PC-3 (cell line): ENCODE measurements at regions not wholly inside any gene's neighbourhood (a gene's known extent, or its start where the extent isn't known, plus 50 kb on each side); places are given as distances from the start of the nearest gene placed in this dataset.

Experiments
- ATAC-seq: fragments of 200-7000 bp; cut with Tn5 transposase; 2 replicates; pipeline ENCODE4 v1.9.1; 2020; ENCODE audit warnings: mild to moderate bottlenecking, moderate library complexity
- BruUV-seq: library from RNA; stranded (reverse); fragments of 400-500 nt; replicated peaks from 2 replicates; lab custom pipeline; 2021; lab: Mats Ljungman, UMichigan
- CTCF ChIA-PET: fragments of 300-600 bp; sonication (Branson Sonifier 250); formaldehyde crosslinking; loops from one replicate; lab custom pipeline; 2022; ENCODE audit warnings: antibody characterized with exemption; lab: Charles Lee
- POLR2A ChIA-PET: fragments of 300-600 bp; sonication (Branson Sonifier 250); formaldehyde crosslinking; loops from one replicate; lab custom pipeline; 2022; ENCODE audit warnings: antibody characterized with exemption; ENCODE audit not compliant: unreplicated experiment; lab: Charles Lee
- DNase-seq: peaks from one replicate; pipeline ENCODE4 v3.0.0-alpha.2; 2015
- H2AFZ ChIP-seq: fragments of 300-600 bp; sonication (generic); 2 replicates; pipeline ENCODE4 v1.6.0; 2016; ENCODE audit warnings: antibody characterized with exemption, low read length
- H3F3A ChIP-seq: fragments of 300-600 bp; sonication (generic); one replicate; pipeline ENCODE4 v1.6.0; 2017; ENCODE audit warnings: antibody characterized with exemption, low read length, control low read depth, mild to moderate bottlenecking; ENCODE audit not compliant: unreplicated experiment
- H3K27ac ChIP-seq: fragments of 300-600 bp; sonication (generic); 2 replicates; pipeline ENCODE4 v1.5.1; 2016; ENCODE audit warnings: mild to moderate bottlenecking, low read length
- H3K27me3 ChIP-seq: fragments of 300-600 bp; sonication (generic); 2 replicates; pipeline ENCODE4 v1.6.1; 2016; ENCODE audit warnings: low read length, mixed read lengths
- H3K36me3 ChIP-seq: fragments of 300-600 bp; sonication (generic); 2 replicates; pipeline ENCODE4 v1.6.1; 2016; ENCODE audit warnings: low read depth, mixed run types, low read length, mixed read lengths
- H3K4me1 ChIP-seq: fragments of 300-600 bp; sonication (generic); 2 replicates; pipeline ENCODE4 v1.5.1; 2016; ENCODE audit warnings: low read length; ENCODE audit not compliant: insufficient read depth
- H3K4me2 ChIP-seq: fragments of 300-600 bp; sonication (generic); 2 replicates; pipeline ENCODE4 v1.6.0; 2016; ENCODE audit warnings: low read length
- H3K4me3 ChIP-seq: fragments of 300-600 bp; sonication (generic); 2 replicates; pipeline ENCODE4 v1.5.1; 2016; ENCODE audit warnings: mild to moderate bottlenecking, low read length, mixed read lengths
- H3K79me2 ChIP-seq: fragments of 300-600 bp; sonication (generic); 2 replicates; pipeline ENCODE4 v1.6.1; 2017; ENCODE audit warnings: low read length, mixed read lengths
- H3K9ac ChIP-seq: fragments of 300-600 bp; sonication (generic); 2 replicates; pipeline ENCODE4 v1.6.0; 2016; ENCODE audit warnings: mild to moderate bottlenecking, low read length
- H3K9me2 ChIP-seq: fragments of 300-600 bp; sonication (generic); replicated peaks from 2 replicates; pipeline ENCODE4 v1.6.1; 2016; ENCODE audit warnings: mixed run types, low read length, mixed read lengths
- H3K9me3 ChIP-seq: fragments of 300-600 bp; sonication (generic); 2 replicates; pipeline ENCODE4 v1.6.1; 2016; ENCODE audit warnings: low read length, mixed read lengths
- H4K20me1 ChIP-seq: fragments of 300-600 bp; sonication (generic); 2 replicates; pipeline ENCODE4 v1.6.1; 2016; ENCODE audit warnings: low read length, mixed read lengths
- EZH2 ChIP-seq: fragments of 300-600 bp; sonication (generic); IDR thresholded peaks from one replicate; pipeline ENCODE4 v1.6.1; 2017; ENCODE audit warnings: antibody characterized with exemption, mild to moderate bottlenecking, low read length; ENCODE audit not compliant: unreplicated experiment
- EZH2phosphoT487 ChIP-seq: fragments of 300-600 bp; sonication (generic); IDR thresholded peaks from 2 replicates; pipeline ENCODE4 v1.6.1; 2018; ENCODE audit warnings: mild to moderate bottlenecking, antibody characterized with exemption, low read length, borderline replicate concordance
- intact Hi-C: fragments of 100-400 bp; cut with micrococcal nuclease; formaldehyde crosslinking; loops from 2 replicates; pipeline ENCODE4 v1.9.0; 2023
- TF ChIP-seq, protein P1 (sequence below): fragments of 300-600 bp; sonication (generic); conservative IDR thresholded peaks from 2 replicates; pipeline ENCODE4 v1.5.1; 2017; ENCODE audit warnings: antibody characterized with exemption, low read depth, mild to moderate bottlenecking, low read length

DNA sequence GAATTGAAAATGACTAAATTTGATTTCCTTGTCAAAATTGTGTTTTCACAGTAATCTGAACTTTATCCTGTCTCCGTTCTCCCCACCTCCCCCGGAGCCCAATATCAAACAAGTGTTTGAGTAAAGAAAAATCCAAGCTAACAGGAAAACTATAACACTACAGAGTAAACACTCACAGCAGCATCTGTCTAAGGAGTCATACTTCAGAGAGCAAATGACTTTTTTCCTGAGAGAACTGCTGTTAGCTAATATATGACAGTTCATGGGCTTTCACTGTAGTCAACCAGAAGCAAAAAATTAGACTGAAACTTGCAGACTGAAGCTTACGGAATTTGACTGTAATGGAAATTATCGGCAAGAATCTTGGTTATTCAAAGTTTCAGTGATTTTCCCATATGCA lies 321.7 kb downstream of the ANKRD50 start:
- peaks cover 6% of the 10 kb centered on the region; the same call in 1 of the 2 replicates for H3K4me1 ChIP-seq
- H3K27ac ChIP-seq = no peak overlapping the region
- no TSS peak for BruUV-seq
- H2AFZ ChIP-seq = no peak overlapping the region
- H3K4me3 ChIP-seq = no peak overlapping the region
- H3F3A ChIP-seq = no peaks in the 10 kb centered on the region
- no peak overlapping the region for H3K9ac ChIP-seq
- ChIA-PET POLR2A (no interaction called here), CTCF (no interaction called here)
- H3K9me3 ChIP-seq = no peaks in the 10 kb centered on the region
- H3K9me2 ChIP-seq = no peaks in the 10 kb centered on the region
- intact Hi-C loops = no loop called here
- no peak overlapping the region for H3K4me2 ChIP-seq
- ATAC-seq (no peak), DNase-seq (no peak)
- H4K20me1 ChIP-seq = no peaks in the 10 kb centered on the region
- H3K27me3 ChIP-seq = no peaks in the 10 kb centered on the region
- no peaks in the 10 kb centered on the region for H3K79me2 ChIP-seq
- no peaks in the 10 kb centered on the region for H3K36me3 ChIP-seq
- TF ChIP-seq EZH2phosphoT487 (no peak), EZH2 (no peak)
- TF ChIP-seq, protein P1, sequence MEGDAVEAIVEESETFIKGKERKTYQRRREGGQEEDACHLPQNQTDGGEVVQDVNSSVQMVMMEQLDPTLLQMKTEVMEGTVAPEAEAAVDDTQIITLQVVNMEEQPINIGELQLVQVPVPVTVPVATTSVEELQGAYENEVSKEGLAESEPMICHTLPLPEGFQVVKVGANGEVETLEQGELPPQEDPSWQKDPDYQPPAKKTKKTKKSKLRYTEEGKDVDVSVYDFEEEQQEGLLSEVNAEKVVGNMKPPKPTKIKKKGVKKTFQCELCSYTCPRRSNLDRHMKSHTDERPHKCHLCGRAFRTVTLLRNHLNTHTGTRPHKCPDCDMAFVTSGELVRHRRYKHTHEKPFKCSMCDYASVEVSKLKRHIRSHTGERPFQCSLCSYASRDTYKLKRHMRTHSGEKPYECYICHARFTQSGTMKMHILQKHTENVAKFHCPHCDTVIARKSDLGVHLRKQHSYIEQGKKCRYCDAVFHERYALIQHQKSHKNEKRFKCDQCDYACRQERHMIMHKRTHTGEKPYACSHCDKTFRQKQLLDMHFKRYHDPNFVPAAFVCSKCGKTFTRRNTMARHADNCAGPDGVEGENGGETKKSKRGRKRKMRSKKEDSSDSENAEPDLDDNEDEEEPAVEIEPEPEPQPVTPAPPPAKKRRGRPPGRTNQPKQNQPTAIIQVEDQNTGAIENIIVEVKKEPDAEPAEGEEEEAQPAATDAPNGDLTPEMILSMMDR = no peak

DNA sequence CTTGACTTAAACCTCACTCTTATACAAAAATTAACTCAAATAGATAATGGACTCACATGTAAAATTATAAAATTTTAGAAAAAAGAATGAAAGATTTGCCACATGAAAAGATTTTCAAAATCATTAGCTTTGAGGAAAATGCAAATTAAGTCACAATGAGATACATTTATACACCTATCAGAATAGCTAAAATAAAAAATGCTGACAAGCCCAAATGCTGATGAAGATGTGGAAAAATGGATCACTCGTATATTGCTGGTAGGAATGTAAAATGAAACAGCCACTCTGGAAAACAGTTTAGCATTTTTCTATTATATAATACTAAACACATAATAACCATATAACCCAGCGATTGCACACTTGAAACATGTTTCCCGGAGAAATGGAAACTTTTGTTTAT lies 316.2 kb downstream of the ANKRD50 start:
- H3K4me3 ChIP-seq = no peak overlapping the region
- H3K36me3 ChIP-seq = no peaks in the 10 kb centered on the region
- no peak overlapping the region for H3K9ac ChIP-seq
- BruUV-seq = no TSS peak
- ChIA-PET CTCF (no interaction called here), POLR2A (no interaction called here)
- no peaks in the 10 kb centered on the region for H3K9me2 ChIP-seq
- H3K79me2 ChIP-seq = no peaks in the 10 kb centered on the region
- ATAC-seq (no peak), DNase-seq (no peak)
- no peak overlapping the region for H2AFZ ChIP-seq
- H3K9me3 ChIP-seq = no peaks in the 10 kb centered on the region
- intact Hi-C loops = no loop called here
- H3K4me1 ChIP-seq = no peaks in the 10 kb centered on the region
- H3K27ac ChIP-seq = no peak overlapping the region
- H3F3A ChIP-seq = no peaks in the 10 kb centered on the region
- no peaks in the 10 kb centered on the region for H4K20me1 ChIP-seq
- no peak overlapping the region for H3K4me2 ChIP-seq
- TF ChIP-seq, protein P1 = no peak
- no peak for TF ChIP-seq EZH2
- no peaks in the 10 kb centered on the region for H3K27me3 ChIP-seq

DNA sequence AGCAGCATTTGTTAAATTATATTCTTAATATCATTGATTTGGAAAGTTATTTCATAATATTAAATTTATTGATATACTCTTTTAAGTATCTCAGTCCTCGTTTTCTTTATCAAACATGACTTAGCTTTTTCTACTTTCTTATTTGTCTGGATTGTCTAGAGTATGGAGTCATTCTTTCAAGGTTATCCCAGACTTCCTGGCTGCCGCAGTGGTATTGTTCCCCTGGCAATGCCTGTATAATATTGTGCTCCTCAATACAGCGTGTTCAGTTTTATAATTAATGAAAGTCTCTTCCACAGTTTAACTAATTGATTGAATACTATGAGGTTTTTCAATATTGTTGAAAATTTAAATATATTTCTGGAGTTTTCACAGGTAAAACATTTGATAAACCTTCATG lies 310.9 kb downstream of the ANKRD50 start:
- H3F3A ChIP-seq = no peaks in the 10 kb centered on the region
- H3K27ac ChIP-seq = no peak overlapping the region
- H3K9me3 ChIP-seq = no peaks in the 10 kb centered on the region
- no peak for DNase-seq
- no peaks in the 10 kb centered on the region for H3K27me3 ChIP-seq
- CTCF ChIA-PET = no interaction called here
- intact Hi-C loops = no loop called here
- POLR2A ChIA-PET = no interaction called here
- H3K36me3 ChIP-seq = no peaks in the 10 kb centered on the region
- H3K4me3 ChIP-seq = no peak overlapping the region
- H3K79me2 ChIP-seq = no peaks in the 10 kb centered on the region
- no peak overlapping the region for H3K9ac ChIP-seq
- H3K4me1 ChIP-seq = no peaks in the 10 kb centered on the region
- H3K4me2 ChIP-seq = no peak overlapping the region
- ATAC-seq = no peak
- H3K9me2 ChIP-seq = no peaks in the 10 kb centered on the region
- no TSS peak for BruUV-seq
- TF ChIP-seq EZH2phosphoT487 (no peak), EZH2 (no peak)
- TF ChIP-seq, protein P1 = no peak
- no peaks in the 10 kb centered on the region for H4K20me1 ChIP-seq
- H2AFZ ChIP-seq = no peak overlapping the region
